ENCODE measurements at regions not wholly inside any gene's neighbourhood (a gene's known extent, or its start where the extent isn't known, plus 50 kb on each side); places are given as distances from the start of the nearest gene placed in this dataset.
"Not testable (repeated sequence)": the region's sequence is repeated elsewhere in the genome, so short reads cannot be mapped to it uniquely, and the experiment has no call there.

DNA sequence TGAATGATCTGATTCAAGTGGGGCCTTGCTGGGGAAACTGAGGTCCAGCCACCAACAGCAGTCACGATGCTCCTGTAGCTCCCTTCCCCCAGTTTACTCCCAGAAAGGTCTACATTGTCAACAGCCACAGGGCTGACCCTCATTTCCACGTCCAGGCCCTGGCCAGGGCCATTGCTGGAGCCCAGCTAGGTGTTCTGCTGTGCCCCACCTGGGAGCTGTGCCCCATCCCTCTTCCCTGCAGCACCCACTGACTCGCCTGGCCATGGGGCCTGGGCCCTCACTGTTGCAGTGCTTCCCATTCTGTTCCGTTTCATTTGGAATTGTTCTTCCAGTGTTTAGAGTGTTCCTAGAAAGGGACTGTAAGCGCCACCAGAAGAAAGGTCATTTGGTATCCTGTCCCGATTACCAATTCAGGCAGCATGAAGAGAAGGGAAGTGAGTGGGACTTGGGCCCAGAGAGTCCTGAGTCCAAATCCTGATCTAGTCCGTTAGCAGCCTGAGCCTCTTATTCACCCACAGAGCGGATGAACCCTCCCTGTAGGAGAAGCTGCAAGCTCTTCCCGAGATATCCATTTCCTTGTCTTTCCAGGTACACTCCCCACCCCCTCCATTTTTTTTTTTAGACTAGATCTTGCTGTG, 73.1 kb upstream of the HPCAL1 start:
- no peak for DNase-seq
- no peak for ATAC-seq
- ChIA-PET POLR2A (interaction anchor here (0.6 kb wide), 1 partner anchor 54 kb away, joined by 3 read pairs; no protein-coding TSS in a partner anchor), CTCF (interaction anchor here (1.0 to 2.4 kb wide), 3 partner anchors 28 to 205 kb away, joined by 4 to 13 read pairs (median 9); no protein-coding TSS in a partner anchor)
- Mint-ChIP-seq H3K4me3 (no peak overlapping the region), H3K9me3 (peaks cover 4% of the 10 kb centered on the region), H3K36me3 (ENCODE audit: low read depth) (no peaks in the 10 kb centered on the region), H3K4me1 (ENCODE audit: low read depth) (peaks cover 6% of the 10 kb centered on the region), H3K27ac (no peak overlapping the region), H3K27me3 (no peaks in the 10 kb centered on the region)
- intact Hi-C loops (cut with micrococcal nuclease): no loop called here
- TF ChIP-seq, protein P1, sequence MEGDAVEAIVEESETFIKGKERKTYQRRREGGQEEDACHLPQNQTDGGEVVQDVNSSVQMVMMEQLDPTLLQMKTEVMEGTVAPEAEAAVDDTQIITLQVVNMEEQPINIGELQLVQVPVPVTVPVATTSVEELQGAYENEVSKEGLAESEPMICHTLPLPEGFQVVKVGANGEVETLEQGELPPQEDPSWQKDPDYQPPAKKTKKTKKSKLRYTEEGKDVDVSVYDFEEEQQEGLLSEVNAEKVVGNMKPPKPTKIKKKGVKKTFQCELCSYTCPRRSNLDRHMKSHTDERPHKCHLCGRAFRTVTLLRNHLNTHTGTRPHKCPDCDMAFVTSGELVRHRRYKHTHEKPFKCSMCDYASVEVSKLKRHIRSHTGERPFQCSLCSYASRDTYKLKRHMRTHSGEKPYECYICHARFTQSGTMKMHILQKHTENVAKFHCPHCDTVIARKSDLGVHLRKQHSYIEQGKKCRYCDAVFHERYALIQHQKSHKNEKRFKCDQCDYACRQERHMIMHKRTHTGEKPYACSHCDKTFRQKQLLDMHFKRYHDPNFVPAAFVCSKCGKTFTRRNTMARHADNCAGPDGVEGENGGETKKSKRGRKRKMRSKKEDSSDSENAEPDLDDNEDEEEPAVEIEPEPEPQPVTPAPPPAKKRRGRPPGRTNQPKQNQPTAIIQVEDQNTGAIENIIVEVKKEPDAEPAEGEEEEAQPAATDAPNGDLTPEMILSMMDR (IDR thresholded peaks at IDR 0.05): no peak

DNA sequence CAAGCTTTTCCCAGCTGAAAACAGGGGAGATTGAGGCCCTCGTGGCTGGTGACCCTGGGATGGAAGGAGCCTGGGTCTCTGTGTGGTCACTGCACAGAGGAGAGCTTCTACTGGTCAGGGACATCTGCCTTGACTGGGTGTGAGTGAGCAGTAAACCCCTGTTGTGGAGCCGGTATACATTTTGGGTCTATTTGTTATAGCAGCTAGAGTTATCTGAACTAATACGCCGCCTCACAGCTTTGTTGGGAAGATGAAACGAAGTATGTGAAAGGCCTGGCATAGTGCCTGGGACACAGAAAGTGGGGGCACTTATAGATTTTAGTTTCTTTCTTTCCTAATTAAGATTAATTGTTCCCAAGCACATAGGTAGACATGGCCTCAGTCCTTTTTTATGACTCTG, 72.2 kb upstream of the HPCAL1 start:
- Mint-ChIP-seq H3K4me1 (ENCODE audit: low read depth) (peaks cover 6% of the 10 kb centered on the region), H3K27ac (no peak overlapping the region), H3K27me3 (no peaks in the 10 kb centered on the region), H3K4me3 (no peak overlapping the region), H3K36me3 (ENCODE audit: low read depth) (no peaks in the 10 kb centered on the region), H3K9me3 (peaks cover 4% of the 10 kb centered on the region)
- intact Hi-C loops (cut with micrococcal nuclease): no loop called here
- ChIA-PET CTCF (interaction anchor here (1.0 to 2.4 kb wide), 3 partner anchors 29 to 204 kb away, joined by 4 to 13 read pairs (median 9); no protein-coding TSS in a partner anchor), POLR2A (interaction anchor here (0.6 kb wide), 2 partner anchors 142 to 205 kb away, joined by 3 to 4 read pairs; no protein-coding TSS in a partner anchor)
- TF ChIP-seq, protein P1 (IDR thresholded peaks at IDR 0.05): no peak
- DNase-seq (no peak), ATAC-seq (no peak)

- H3K27me3 Mint-ChIP-seq; ATAC-seq; intact Hi-C loops (cut with micrococcal nuclease); H3K36me3 Mint-ChIP-seq (ENCODE audit: low read depth); H3K9me3 Mint-ChIP-seq; H3K4me1 Mint-ChIP-seq (ENCODE audit: low read depth); H3K4me3 Mint-ChIP-seq; DNase-seq; H3K27ac Mint-ChIP-seq: not testable (repeated sequence)
- ChIA-PET POLR2A (interaction anchor here (0.6 kb wide), 1 partner anchor 141 kb away, joined by 3 read pairs; no protein-coding TSS in a partner anchor), CTCF (interaction anchor here (1.0 to 1.7 kb wide), 2 partner anchors 29 to 204 kb away, joined by 4 to 13 read pairs; no protein-coding TSS in a partner anchor)
Measured at GRCh38 chr2:10230921-10231320, 71.8 kb upstream of the HPCAL1 start.

GRCh38 chr2:10231551-10232085, 71.1 kb upstream of the HPCAL1 start:
- ATAC-seq (no peak), DNase-seq (no peak)
- Mint-ChIP-seq H3K27me3 (no peaks in the 10 kb centered on the region), H3K27ac (no peak overlapping the region), H3K9me3 (peaks cover 4% of the 10 kb centered on the region), H3K4me3 (no peak overlapping the region), H3K4me1 (ENCODE audit: low read depth) (peaks cover 6% of the 10 kb centered on the region), H3K36me3 (ENCODE audit: low read depth) (no peaks in the 10 kb centered on the region)
- TF ChIP-seq, protein P1 (IDR thresholded peaks at IDR 0.05): no peak
- intact Hi-C loops (cut with micrococcal nuclease): no loop called here
- CTCF ChIA-PET: no interaction called here
- POLR2A ChIA-PET: interaction anchor here (1.1 kb wide), 1 partner anchor 13 kb away, joined by 3 read pairs; no protein-coding TSS in a partner anchor

DNA sequence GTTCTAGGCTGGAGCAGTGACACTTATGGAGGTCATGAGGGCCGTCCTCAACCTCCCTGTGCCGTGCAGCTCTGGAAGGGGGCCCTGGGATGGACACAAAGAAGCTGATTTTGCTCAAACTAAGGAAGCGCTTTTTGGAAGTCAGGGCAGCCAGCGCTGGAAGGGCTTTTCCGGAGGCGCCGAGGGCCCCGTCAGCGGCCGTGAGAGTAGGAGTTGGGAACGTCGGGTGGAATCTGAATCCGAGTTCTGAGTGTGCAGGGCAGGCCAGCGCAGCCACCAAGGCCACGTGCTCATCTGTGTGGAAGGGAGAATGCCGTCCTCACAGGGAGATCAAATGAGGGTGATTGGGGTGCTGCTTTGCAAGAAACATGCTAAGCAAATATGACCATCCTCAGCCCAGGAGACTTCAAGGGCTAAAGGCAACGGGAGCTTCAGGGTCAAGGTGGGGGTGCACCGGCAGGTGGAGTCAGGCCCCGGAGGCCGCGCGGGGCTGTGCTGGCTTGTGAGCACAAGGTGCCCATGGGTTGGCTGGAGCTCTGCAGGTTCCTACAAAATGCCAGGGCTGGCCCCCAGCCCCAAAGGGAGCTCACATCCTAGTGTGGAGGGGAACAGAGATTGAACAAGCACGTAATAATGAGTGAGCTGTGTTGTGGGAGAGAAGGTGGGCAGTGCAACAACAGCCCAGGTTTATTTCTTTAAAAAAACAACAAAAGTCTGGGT, 70.4 kb upstream of the HPCAL1 start:
- peaks cover 4% of the 10 kb centered on the region for H3K9me3 Mint-ChIP-seq
- DNase-seq (no peak), ATAC-seq (no peak)
- no peaks in the 10 kb centered on the region for H3K27me3 Mint-ChIP-seq
- TF ChIP-seq, protein P1 (IDR thresholded peaks at IDR 0.05): no peak
- peaks cover 6% of the 10 kb centered on the region for H3K4me1 Mint-ChIP-seq (ENCODE audit: low read depth)
- no peak overlapping the region for H3K4me3 Mint-ChIP-seq
- H3K27ac Mint-ChIP-seq: no peak overlapping the region
- POLR2A ChIA-PET: interaction anchor here (1.1 kb wide), 1 partner anchor 14 kb away, joined by 3 read pairs; no protein-coding TSS in a partner anchor
- intact Hi-C loops (cut with micrococcal nuclease): no loop called here
- CTCF ChIA-PET: no interaction called here
- no peaks in the 10 kb centered on the region for H3K36me3 Mint-ChIP-seq (ENCODE audit: low read depth)
